ENCODE measurements at regions not wholly inside any gene's neighbourhood (a gene's known extent, or its start where the extent isn't known, plus 50 kb on each side); places are given as distances from the start of the nearest gene placed in this dataset.

DNA sequence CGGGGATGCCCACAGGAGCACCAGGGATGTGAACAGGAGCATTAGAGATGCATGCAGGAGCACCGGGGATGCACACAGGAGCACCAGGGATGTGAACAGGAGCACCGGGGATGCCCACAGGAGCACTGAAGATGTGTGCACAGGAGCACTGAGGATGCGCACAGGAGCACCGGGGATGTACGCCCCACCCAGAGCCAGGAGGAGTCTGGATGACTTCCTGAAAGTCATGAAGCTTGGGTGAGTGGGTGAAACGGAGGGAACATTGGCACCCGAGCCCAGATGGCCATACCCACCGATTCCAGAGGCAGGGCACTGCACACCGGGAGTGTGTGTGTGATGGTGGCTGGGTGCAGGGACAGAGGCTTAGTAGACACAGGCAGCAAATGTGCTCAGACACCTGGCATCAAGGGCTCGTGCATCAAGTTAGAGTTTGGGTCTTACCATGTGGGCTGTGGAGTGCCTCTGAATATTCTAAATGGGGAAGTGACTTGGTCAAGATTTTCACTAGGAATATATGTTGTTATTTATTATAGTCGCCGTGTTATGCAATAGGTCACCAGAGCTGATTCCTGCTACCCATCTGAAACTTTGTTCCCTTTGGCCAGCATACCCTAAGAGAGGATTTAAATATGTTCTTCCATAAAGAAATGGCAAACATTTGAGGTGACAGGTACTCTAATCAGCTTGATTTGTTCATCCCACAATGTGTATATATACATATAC lies 365.8 kb upstream of the MYT1L start:
- no peaks in the 10 kb centered on the region for H3K27me3 Mint-ChIP-seq
- DNase-seq (no peak), ATAC-seq (ENCODE audit: poor library complexity) (no peak)
- TF ChIP-seq, protein P1, sequence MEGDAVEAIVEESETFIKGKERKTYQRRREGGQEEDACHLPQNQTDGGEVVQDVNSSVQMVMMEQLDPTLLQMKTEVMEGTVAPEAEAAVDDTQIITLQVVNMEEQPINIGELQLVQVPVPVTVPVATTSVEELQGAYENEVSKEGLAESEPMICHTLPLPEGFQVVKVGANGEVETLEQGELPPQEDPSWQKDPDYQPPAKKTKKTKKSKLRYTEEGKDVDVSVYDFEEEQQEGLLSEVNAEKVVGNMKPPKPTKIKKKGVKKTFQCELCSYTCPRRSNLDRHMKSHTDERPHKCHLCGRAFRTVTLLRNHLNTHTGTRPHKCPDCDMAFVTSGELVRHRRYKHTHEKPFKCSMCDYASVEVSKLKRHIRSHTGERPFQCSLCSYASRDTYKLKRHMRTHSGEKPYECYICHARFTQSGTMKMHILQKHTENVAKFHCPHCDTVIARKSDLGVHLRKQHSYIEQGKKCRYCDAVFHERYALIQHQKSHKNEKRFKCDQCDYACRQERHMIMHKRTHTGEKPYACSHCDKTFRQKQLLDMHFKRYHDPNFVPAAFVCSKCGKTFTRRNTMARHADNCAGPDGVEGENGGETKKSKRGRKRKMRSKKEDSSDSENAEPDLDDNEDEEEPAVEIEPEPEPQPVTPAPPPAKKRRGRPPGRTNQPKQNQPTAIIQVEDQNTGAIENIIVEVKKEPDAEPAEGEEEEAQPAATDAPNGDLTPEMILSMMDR (IDR thresholded peaks at IDR 0.05): no peak
- H3K36me3 Mint-ChIP-seq (ENCODE audit: low read depth): no peaks in the 10 kb centered on the region
- H3K4me1 Mint-ChIP-seq (ENCODE audit: low read depth): no peaks in the 10 kb centered on the region
- Histone ChIP-seq H3K9me3 (ENCODE audit: control insufficient read depth in 1 of 2, insufficient read depth in 1 of 2, low read length in 2 of 2) (peaks cover 0 to 9% of the 10 kb centered on the region in 2 experiments), H3K36me3 (ENCODE audit: insufficient read depth, low read length) (no peaks in the 10 kb centered on the region), H3K27ac (ENCODE audit: low read depth in 1 of 2, low read length in 2 of 2) (no peak overlapping the region), H3K4me1 (ENCODE audit: insufficient read depth, low read length) (no peaks in the 10 kb centered on the region), H3K4me3 (ENCODE audit: low read length) (no peak overlapping the region), H3K27me3 (ENCODE audit: control insufficient read depth in 1 of 2, insufficient read depth in 2 of 2, low read length in 2 of 2) (no peaks in the 10 kb centered on the region)
- H3K4me3 Mint-ChIP-seq: no peak overlapping the region
- ChIA-PET POLR2A (no interaction called here), CTCF (no interaction called here)
- intact Hi-C loops (cut with DNase I, micrococcal nuclease): no loop called here
- H3K9me3 Mint-ChIP-seq: no peaks in the 10 kb centered on the region
- no peak overlapping the region for H3K27ac Mint-ChIP-seq

DNA sequence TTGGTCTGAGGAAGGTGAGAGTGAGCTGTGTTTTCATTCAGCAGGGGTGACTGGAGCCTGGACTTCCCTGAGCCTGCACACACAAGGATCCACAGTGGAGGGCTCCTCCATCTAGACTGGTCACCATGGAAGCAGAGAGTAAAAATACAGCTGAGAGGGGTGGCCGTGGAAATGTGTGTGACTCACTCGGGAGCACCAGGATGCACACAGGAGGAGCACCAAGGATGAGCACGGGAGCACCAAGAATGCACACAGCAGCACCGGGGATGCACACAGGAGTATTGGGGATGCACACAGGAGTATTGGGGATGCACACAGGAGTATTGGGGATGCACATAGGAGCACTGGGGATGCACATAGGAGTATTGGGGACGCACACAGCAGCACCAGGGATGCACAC lies 365.2 kb upstream of the MYT1L start:
- no peak for ATAC-seq (ENCODE audit: poor library complexity)

DNA sequence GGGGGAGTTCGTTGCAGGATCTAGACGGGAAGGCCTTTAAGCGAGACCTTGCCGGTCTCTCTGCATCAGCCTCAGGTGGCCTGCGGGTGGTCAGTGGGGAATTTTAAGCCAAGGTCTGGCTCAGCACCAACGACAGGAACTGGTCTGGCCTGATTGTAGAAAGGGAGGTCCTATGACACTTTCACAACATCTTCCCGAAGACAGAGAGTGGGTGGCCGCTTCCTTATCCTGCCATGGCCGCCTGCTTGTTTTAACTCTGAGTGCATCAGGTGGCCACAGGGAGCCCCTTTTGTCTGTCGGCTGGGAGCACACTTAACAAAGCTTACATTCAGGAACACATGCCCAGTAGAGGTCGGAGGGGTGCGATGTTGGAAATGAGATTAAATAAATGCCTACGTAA lies 363.7 kb upstream of the MYT1L start:
- intact Hi-C loops (cut with DNase I, micrococcal nuclease): no loop called here
- ChIA-PET CTCF (no interaction called here), POLR2A (no interaction called here)
- H3K36me3 Mint-ChIP-seq (ENCODE audit: low read depth): no peaks in the 10 kb centered on the region
- peaks cover 14% of the 10 kb centered on the region for H3K4me1 Mint-ChIP-seq (ENCODE audit: low read depth)
- Histone ChIP-seq H3K27ac (ENCODE audit: low read depth in 1 of 2, low read length in 2 of 2) (no peak overlapping the region), H3K9me3 (ENCODE audit: control insufficient read depth in 1 of 2, insufficient read depth in 1 of 2, low read length in 2 of 2) (peaks cover 0 to 11% of the 10 kb centered on the region in 2 experiments), H3K4me3 (ENCODE audit: low read length) (no peak overlapping the region), H3K36me3 (ENCODE audit: insufficient read depth, low read length) (no peaks in the 10 kb centered on the region), H3K4me1 (ENCODE audit: insufficient read depth, low read length) (peaks cover 10% of the 10 kb centered on the region), H3K27me3 (ENCODE audit: control insufficient read depth in 1 of 2, insufficient read depth in 2 of 2, low read length in 2 of 2) (no peaks in the 10 kb centered on the region)
- ATAC-seq (ENCODE audit: poor library complexity) (no peak), DNase-seq (no peak)
- H3K27me3 Mint-ChIP-seq: no peaks in the 10 kb centered on the region
- TF ChIP-seq, protein P1 (IDR thresholded peaks at IDR 0.05): no peak
- H3K4me3 Mint-ChIP-seq: no peak overlapping the region
- no peak overlapping the region for H3K27ac Mint-ChIP-seq
- H3K9me3 Mint-ChIP-seq: no peaks in the 10 kb centered on the region

More for the DNA sequence above, 365.2 kb upstream of the MYT1L start:
- TF ChIP-seq, protein P1 (IDR thresholded peaks at IDR 0.05): no peak
- ChIA-PET CTCF (no interaction called here), POLR2A (no interaction called here)
- Mint-ChIP-seq H3K27ac (no peak overlapping the region), H3K27me3 (no peaks in the 10 kb centered on the region), H3K4me3 (no peak overlapping the region), H3K4me1 (ENCODE audit: low read depth) (peaks cover under 1% of the 10 kb centered on the region), H3K36me3 (ENCODE audit: low read depth) (no peaks in the 10 kb centered on the region), H3K9me3 (no peaks in the 10 kb centered on the region)
- Histone ChIP-seq H3K36me3 (ENCODE audit: insufficient read depth, low read length) (no peaks in the 10 kb centered on the region), H3K9me3 (ENCODE audit: control insufficient read depth in 1 of 2, insufficient read depth in 1 of 2, low read length in 2 of 2) (peaks cover 0 to 11% of the 10 kb centered on the region in 2 experiments), H3K27me3 (ENCODE audit: control insufficient read depth in 1 of 2, insufficient read depth in 2 of 2, low read length in 2 of 2) (no peaks in the 10 kb centered on the region), H3K27ac (ENCODE audit: low read depth in 1 of 2, low read length in 2 of 2) (no peak overlapping the region), H3K4me3 (ENCODE audit: low read length) (no peak overlapping the region), H3K4me1 (ENCODE audit: insufficient read depth, low read length) (no peaks in the 10 kb centered on the region)
- no peak for DNase-seq
- intact Hi-C loops (cut with DNase I, micrococcal nuclease): no loop called here

All from CD4-positive, alpha-beta T cell (primary cell).